Activated CD8-positive, alpha-beta memory T cell treated with anti-CD3 and anti-CD28 coated beads for 4 hours (primary cell): ENCODE measurements at regions not wholly inside any gene's neighbourhood (a gene's known extent, or its start where the extent isn't known, plus 50 kb on each side); places are given as distances from the start of the nearest gene placed in this dataset.
"Not testable (repeated sequence)": the region's sequence is repeated elsewhere in the genome, so short reads cannot be mapped to it uniquely, and the experiment has no call there.

Experiments
- DNase-seq, 2 donors: peaks; one replicate each; pipeline ENCODE4 v3.0.0-alpha.2; 2020; ENCODE audit warnings: low read depth in 2 of 2

GRCh38 chr20:40890635-40891034 is 138.0 kb upstream of the TOP1 start:
- DNase-seq, result no peak

- no peak for DNase-seq
These were observed 137.3 kb upstream of the TOP1 start for GRCh38 chr20:40891351-40891750.

- DNase-seq, result no peak
These were observed 136.0 kb upstream of the TOP1 start for GRCh38 chr20:40892642-40893041.

GRCh38 chr20:40893610-40894236 is 134.9 kb upstream of the TOP1 start:
- no peak for DNase-seq

- no peak for DNase-seq
These were observed 134.4 kb upstream of the TOP1 start for GRCh38 chr20:40894237-40894630.

- no peak for DNase-seq
These were observed 133.4 kb upstream of the TOP1 start for GRCh38 chr20:40895182-40895581.

GRCh38 chr20:40896814-40897700 is 131.6 kb upstream of the TOP1 start:
- no peak for DNase-seq

- DNase-seq, result no peak
These were observed 129.3 kb upstream of the TOP1 start for GRCh38 chr20:40899344-40899743.

- no peak for DNase-seq
These were observed 127.9 kb upstream of the TOP1 start for GRCh38 chr20:40900666-40901215.

- no peak for DNase-seq
These were observed 126.0 kb upstream of the TOP1 start for GRCh38 chr20:40902661-40903060.

- no peak for DNase-seq
These were observed 120.3 kb upstream of the TOP1 start for GRCh38 chr20:40908309-40908708.

GRCh38 chr20:40909489-40909888 is 119.1 kb upstream of the TOP1 start:
- DNase-seq, result not testable (repeated sequence)

- DNase-seq, result not testable (repeated sequence)
These were observed 118.2 kb upstream of the TOP1 start for GRCh38 chr20:40910436-40910835.

GRCh38 chr20:40911152-40911551 is 117.5 kb upstream of the TOP1 start:
- not testable (repeated sequence) for DNase-seq

- DNase-seq, result no peak
These were observed 115.1 kb upstream of the TOP1 start for GRCh38 chr20:40913224-40914185.

- DNase-seq, result no peak
These were observed 112.9 kb upstream of the TOP1 start for GRCh38 chr20:40915756-40916155.

GRCh38 chr20:40916276-40916675 is 112.3 kb upstream of the TOP1 start:
- DNase-seq, result no peak

- DNase-seq, result no peak
These were observed 108.3 kb upstream of the TOP1 start for GRCh38 chr20:40920291-40920690.

GRCh38 chr20:40922865-40923264 is 105.8 kb upstream of the TOP1 start:
- no peak for DNase-seq

- DNase-seq, result no peak
These were observed 102.7 kb upstream of the TOP1 start for GRCh38 chr20:40925829-40926510.

GRCh38 chr20:40926928-40927327 is 101.7 kb upstream of the TOP1 start:
- DNase-seq, result no peak
